ENCODE measurements at regions not wholly inside any gene's neighbourhood (a gene's known extent, or its start where the extent isn't known, plus 50 kb on each side); places are given as distances from the start of the nearest gene placed in this dataset.

GRCh38 chr13:77456271-77456670 is 79.2 kb upstream of the SCEL start:
- Histone ChIP-seq H3K27me3 (ENCODE audit: low read depth, low read length) (peaks cover 17% of the 10 kb centered on the region; the same call in 1 of the 2 replicates), H3K4me2 (ENCODE audit: low read length) (no peak overlapping the region), H3K9ac (ENCODE audit: low read length) (no peak overlapping the region), H3K79me2 (ENCODE audit: low read length) (no peaks in the 10 kb centered on the region), H4K20me1 (ENCODE audit: insufficient read depth, low read length) (no peaks in the 10 kb centered on the region), H3K36me3 (replicated peaks; ENCODE audit: low read depth, low read length) (no peaks in the 10 kb centered on the region), H3K4me1 (ENCODE audit: low read length) (peaks cover 27% of the 10 kb centered on the region), H3K9me3 (ENCODE audit: insufficient read depth, low read length) (no peaks in the 10 kb centered on the region), H2AFZ (ENCODE audit: low read depth, low read length) (no peak overlapping the region), H3K4me3 (ENCODE audit: low read length) (no peak overlapping the region), H3K27ac (ENCODE audit: low read length) (no peak overlapping the region)
- TF ChIP-seq CTCF (IDR thresholded peaks at IDR 0.05; ENCODE audit: low read depth, low read length): no peak
- TF ChIP-seq EZH2phosphoT487 (IDR thresholded peaks at IDR 0.05; ENCODE audit: low read depth): no peak

GRCh38 chr13:77449265-77449664 is 86.2 kb upstream of the SCEL start:
- Histone ChIP-seq H2AFZ (ENCODE audit: low read depth, low read length) (peak overlapping the region; percentile 16; the same call in 1 of the 2 replicates), H4K20me1 (ENCODE audit: insufficient read depth, low read length) (no peaks in the 10 kb centered on the region), H3K27me3 (ENCODE audit: low read depth, low read length) (peaks cover 13% of the 10 kb centered on the region; the same call in 1 of the 2 replicates), H3K27ac (ENCODE audit: low read length) (0 out of 2 replicates have a peak overlapping the region, but pooled peaks have one; percentile 1), H3K4me2 (ENCODE audit: low read length) (peak overlapping the region; percentile 65), H3K36me3 (replicated peaks; ENCODE audit: low read depth, low read length) (no peaks in the 10 kb centered on the region), H3K9me3 (ENCODE audit: insufficient read depth, low read length) (no peaks in the 10 kb centered on the region), H3K4me3 (ENCODE audit: low read length) (peak overlapping the region; percentile 6), H3K79me2 (ENCODE audit: low read length) (no peaks in the 10 kb centered on the region), H3K4me1 (ENCODE audit: low read length) (peaks cover 19% of the 10 kb centered on the region), H3K9ac (ENCODE audit: low read length) (peak overlapping the region; percentile 5; the same call in 1 of the 2 replicates)
- TF ChIP-seq EZH2phosphoT487 (IDR thresholded peaks at IDR 0.05; ENCODE audit: low read depth) (no peak), CTCF (IDR thresholded peaks at IDR 0.05; ENCODE audit: low read depth, low read length) (no peak)

- H3K27ac ChIP-seq (ENCODE audit: low read length): peak overlapping the region; percentile 1; the same call in 1 of the 2 replicates
- no peaks in the 10 kb centered on the region for H4K20me1 ChIP-seq (ENCODE audit: insufficient read depth, low read length)
- TF ChIP-seq CTCF (IDR thresholded peaks at IDR 0.05; ENCODE audit: low read depth, low read length) (no peak), EZH2phosphoT487 (IDR thresholded peaks at IDR 0.05; ENCODE audit: low read depth) (no peak)
- H3K4me2 ChIP-seq (ENCODE audit: low read length): peak overlapping the region; percentile 65
- H3K9ac ChIP-seq (ENCODE audit: low read length): peak overlapping the region; percentile 5; the same call in 1 of the 2 replicates
- H2AFZ ChIP-seq (ENCODE audit: low read depth, low read length): peak overlapping the region; percentile 16
- no peaks in the 10 kb centered on the region for H3K79me2 ChIP-seq (ENCODE audit: low read length)
- peak overlapping the region; percentile 6 for H3K4me3 ChIP-seq (ENCODE audit: low read length)
- peaks cover 10% of the 10 kb centered on the region for H3K27me3 ChIP-seq (ENCODE audit: low read depth, low read length)
- peaks cover 19% of the 10 kb centered on the region for H3K4me1 ChIP-seq (ENCODE audit: low read length)
- no peaks in the 10 kb centered on the region for H3K9me3 ChIP-seq (ENCODE audit: insufficient read depth, low read length)
- H3K36me3 ChIP-seq (replicated peaks; ENCODE audit: low read depth, low read length): no peaks in the 10 kb centered on the region
These were observed 86.8 kb upstream of the SCEL start for GRCh38 chr13:77448689-77449088.

DNA sequence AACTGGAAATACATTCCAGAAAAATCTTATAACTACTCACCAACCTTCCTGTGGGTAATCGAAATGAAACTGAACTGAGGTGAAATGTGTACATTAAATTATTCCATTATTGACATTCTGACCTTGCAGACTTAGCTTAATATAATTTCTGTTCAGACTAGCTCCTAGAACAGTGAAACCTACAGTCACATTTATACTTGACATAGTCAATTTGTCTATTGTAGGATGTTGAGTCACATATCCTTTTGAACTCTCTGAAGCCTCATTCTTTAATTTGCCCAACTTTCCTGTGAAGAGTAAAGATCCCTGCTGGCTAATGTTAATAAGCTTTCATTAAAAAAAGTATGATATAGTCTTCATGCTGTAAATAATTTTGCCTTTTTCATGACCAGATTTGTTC is 92.0 kb upstream of the SCEL start:
- Histone ChIP-seq H3K4me3 (ENCODE audit: low read length) (no peak overlapping the region), H3K9ac (ENCODE audit: low read length) (no peak overlapping the region), H3K4me1 (ENCODE audit: low read length) (peaks cover 5% of the 10 kb centered on the region), H3K4me2 (ENCODE audit: low read length) (no peak overlapping the region), H3K27me3 (ENCODE audit: low read depth, low read length) (peaks cover 15% of the 10 kb centered on the region), H3K27ac (ENCODE audit: low read length) (no peak overlapping the region), H2AFZ (ENCODE audit: low read depth, low read length) (no peak overlapping the region), H3K79me2 (ENCODE audit: low read length) (no peaks in the 10 kb centered on the region), H4K20me1 (ENCODE audit: insufficient read depth, low read length) (no peaks in the 10 kb centered on the region), H3K36me3 (replicated peaks; ENCODE audit: low read depth, low read length) (no peaks in the 10 kb centered on the region), H3K9me3 (ENCODE audit: insufficient read depth, low read length) (no peaks in the 10 kb centered on the region)
- TF ChIP-seq EZH2phosphoT487 (IDR thresholded peaks at IDR 0.05; ENCODE audit: low read depth): no peak
- no peak for TF ChIP-seq CTCF (IDR thresholded peaks at IDR 0.05; ENCODE audit: low read depth, low read length)
